ENCODE measurements at regions not wholly inside any gene's neighbourhood (a gene's known extent, or its start where the extent isn't known, plus 50 kb on each side); places are given as distances from the start of the nearest gene placed in this dataset.
"Not testable (repeated sequence)": the region's sequence is repeated elsewhere in the genome, so short reads cannot be mapped to it uniquely, and the experiment has no call there.

GRCh38 chr21:35162831-35163230, 113.7 kb upstream of the RUNX1 start:
- peaks cover 0 to 6% (median 0%) of the 10 kb centered on the region in 7 donors for H3K27me3 ChIP-seq
- WGBS, 2 donors: 88 to 91% methylated on average over 3 of the region's 3 CpGs
- peaks cover 0 to 10% (median 3%) of the 10 kb centered on the region in 11 donors for H3K9me3 ChIP-seq
- no peak for TF ChIP-seq CTCF (IDR thresholded peaks at IDR 0.05)
- no peak for DNase-seq
- no peak overlapping the region for H3K27ac ChIP-seq
- H3K4me1 ChIP-seq: no peaks in the 10 kb centered on the region
- H3K36me3 ChIP-seq: no peaks in the 10 kb centered on the region
- no peak overlapping the region for H3K4me3 ChIP-seq
- no peak for ATAC-seq
- intact Hi-C loops (cut with DNase I): no loop called here

- Histone ChIP-seq H3K27me3 (no peaks in the 10 kb centered on the region), H3K4me1 (no peaks in the 10 kb centered on the region), H3K27ac (no peak overlapping the region), H3K9me3 (peaks cover 0 to 15% (median under 1%) of the 10 kb centered on the region in 11 donors), H3K4me3 (no peak overlapping the region), H3K36me3 (no peaks in the 10 kb centered on the region)
- intact Hi-C loops (cut with DNase I): no loop called here
- ATAC-seq (no peak), DNase-seq (no peak)
- no peak for TF ChIP-seq CTCF (IDR thresholded peaks at IDR 0.05)
- WGBS, 2 donors: 66 to 74% methylated on average over 4 of the region's 4 CpGs
These were observed 110.8 kb upstream of the RUNX1 start for GRCh38 chr21:35159881-35160280.

- peaks cover 0 to 12% (median 0%) of the 10 kb centered on the region in 11 donors for H3K9me3 ChIP-seq
- DNase-seq; intact Hi-C loops (cut with DNase I); ATAC-seq; H3K27me3 ChIP-seq; H3K36me3 ChIP-seq; H3K4me3 ChIP-seq; H3K27ac ChIP-seq; H3K4me1 ChIP-seq: not testable (repeated sequence)
- WGBS, 2 donors: 66 to 78% methylated on average over 1 of the region's 1 CpG
These were observed 108.3 kb upstream of the RUNX1 start for GRCh38 chr21:35157374-35157773.

- Histone ChIP-seq H3K36me3 (no peaks in the 10 kb centered on the region), H3K27ac (no peak overlapping the region), H3K9me3 (peaks cover 0 to 12% (median 0%) of the 10 kb centered on the region in 11 donors), H3K4me3 (no peak overlapping the region), H3K4me1 (no peaks in the 10 kb centered on the region), H3K27me3 (no peaks in the 10 kb centered on the region)
- 81 to 84% methylated on average over 4 of the region's 4 CpGs for WGBS, 2 donors
- intact Hi-C loops (cut with DNase I): no loop called here
- no peak for TF ChIP-seq CTCF (IDR thresholded peaks at IDR 0.05)
- ATAC-seq (no peak), DNase-seq (no peak)
These were observed 107.5 kb upstream of the RUNX1 start for GRCh38 chr21:35156293-35157278.

- WGBS, 2 donors: 77 to 80% methylated on average over 6 of the region's 6 CpGs
- Histone ChIP-seq H3K4me1 (no peaks in the 10 kb centered on the region), H3K36me3 (no peaks in the 10 kb centered on the region), H3K27me3 (peaks cover 0 to 4% (median 0%) of the 10 kb centered on the region in 7 donors), H3K4me3 (no peak overlapping the region), H3K9me3 (peaks cover 0 to 13% (median 4%) of the 10 kb centered on the region in 11 donors), H3K27ac (no peak overlapping the region)
- ATAC-seq (no peak), DNase-seq (no peak)
- intact Hi-C loops (cut with DNase I): no loop called here
- no peak for TF ChIP-seq CTCF (IDR thresholded peaks at IDR 0.05)
These were observed 105.7 kb upstream of the RUNX1 start for GRCh38 chr21:35154788-35155187.

All from heart right ventricle (tissue), 16 donors.